ENCODE measurements at regions not wholly inside any gene's neighbourhood (a gene's known extent, or its start where the extent isn't known, plus 50 kb on each side); places are given as distances from the start of the nearest gene placed in this dataset.

DNA sequence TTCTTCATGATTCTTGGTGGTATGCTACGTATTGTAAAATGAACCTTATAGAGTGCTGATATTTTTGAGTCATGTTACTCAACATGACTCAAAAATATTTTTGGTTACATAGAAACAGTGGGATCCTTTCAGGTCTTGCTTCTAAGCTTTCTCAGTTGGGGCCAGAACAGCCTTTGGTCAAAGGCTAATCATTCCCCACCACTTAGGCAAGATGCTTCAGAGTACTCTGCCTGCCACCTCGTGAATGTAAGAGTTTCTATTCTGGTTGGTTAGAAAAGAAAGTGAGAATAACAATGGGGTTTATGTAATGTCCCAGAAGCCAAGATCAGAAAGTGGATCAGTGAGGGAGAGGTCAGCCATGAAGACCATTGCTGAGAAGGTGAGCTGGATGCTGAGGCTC lies 327.8 kb downstream of the TCERG1L start:
- no peak overlapping the region for H3K4me3 ChIP-seq (ENCODE audit: low read depth, low read length)
- TF ChIP-seq, protein P1, sequence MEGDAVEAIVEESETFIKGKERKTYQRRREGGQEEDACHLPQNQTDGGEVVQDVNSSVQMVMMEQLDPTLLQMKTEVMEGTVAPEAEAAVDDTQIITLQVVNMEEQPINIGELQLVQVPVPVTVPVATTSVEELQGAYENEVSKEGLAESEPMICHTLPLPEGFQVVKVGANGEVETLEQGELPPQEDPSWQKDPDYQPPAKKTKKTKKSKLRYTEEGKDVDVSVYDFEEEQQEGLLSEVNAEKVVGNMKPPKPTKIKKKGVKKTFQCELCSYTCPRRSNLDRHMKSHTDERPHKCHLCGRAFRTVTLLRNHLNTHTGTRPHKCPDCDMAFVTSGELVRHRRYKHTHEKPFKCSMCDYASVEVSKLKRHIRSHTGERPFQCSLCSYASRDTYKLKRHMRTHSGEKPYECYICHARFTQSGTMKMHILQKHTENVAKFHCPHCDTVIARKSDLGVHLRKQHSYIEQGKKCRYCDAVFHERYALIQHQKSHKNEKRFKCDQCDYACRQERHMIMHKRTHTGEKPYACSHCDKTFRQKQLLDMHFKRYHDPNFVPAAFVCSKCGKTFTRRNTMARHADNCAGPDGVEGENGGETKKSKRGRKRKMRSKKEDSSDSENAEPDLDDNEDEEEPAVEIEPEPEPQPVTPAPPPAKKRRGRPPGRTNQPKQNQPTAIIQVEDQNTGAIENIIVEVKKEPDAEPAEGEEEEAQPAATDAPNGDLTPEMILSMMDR (conservative IDR thresholded peaks at IDR 0.05; ENCODE audit: low read depth, low read length) = no peak
- no peak for DNase-seq (ENCODE audit: low read depth)

DNA sequence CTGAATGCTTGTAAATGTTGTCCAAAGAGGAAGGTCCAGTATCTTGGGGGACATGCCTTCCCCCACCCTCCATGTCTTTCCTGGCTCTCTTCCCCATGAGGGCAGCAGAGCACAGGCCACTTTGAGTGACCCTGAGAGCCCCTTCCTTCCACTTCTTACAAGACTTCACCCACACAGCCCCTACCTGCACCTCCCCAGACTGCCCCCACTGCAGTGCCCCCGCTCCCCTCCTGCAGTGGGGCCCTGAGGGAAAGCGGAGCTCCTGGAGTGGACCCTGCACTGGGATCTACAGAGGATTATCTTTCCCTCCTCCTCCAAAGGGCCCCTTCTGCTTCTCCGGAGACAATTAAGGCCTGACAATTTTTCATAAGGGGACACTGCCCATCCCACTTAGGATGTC lies 326.8 kb downstream of the TCERG1L start:
- TF ChIP-seq, protein P1 (conservative IDR thresholded peaks at IDR 0.05; ENCODE audit: low read depth, low read length) = no peak
- no peak for DNase-seq (ENCODE audit: low read depth)
- H3K4me3 ChIP-seq (ENCODE audit: low read depth, low read length) = no peak overlapping the region

DNA sequence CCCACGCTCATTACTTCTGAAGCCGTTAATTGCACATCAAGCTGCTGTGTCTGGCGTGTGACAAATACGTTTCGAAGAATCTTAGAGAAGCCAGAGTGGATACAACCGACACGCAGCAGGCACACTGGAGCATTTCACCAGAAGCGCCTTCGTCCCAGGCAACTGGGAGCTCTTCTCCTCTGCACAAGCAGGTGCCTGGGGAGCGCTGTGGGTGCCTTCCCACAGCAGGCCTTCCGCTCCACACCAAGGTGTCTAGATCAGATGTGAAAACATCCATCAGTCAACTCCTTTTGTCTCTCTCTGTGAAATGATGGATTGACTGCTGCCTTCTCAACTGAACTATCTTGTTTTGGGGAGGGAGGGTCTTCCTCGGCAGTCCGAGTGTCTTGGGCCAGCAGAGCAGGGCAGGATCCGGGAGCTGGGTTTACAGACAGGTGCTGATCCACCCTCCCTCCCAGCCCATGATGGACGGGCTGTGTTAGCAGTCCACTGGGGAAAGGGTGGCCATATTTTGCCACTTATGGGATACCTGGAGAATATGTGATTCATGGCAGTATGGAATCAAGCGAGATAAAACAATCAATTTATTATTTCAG lies 326.3 kb downstream of the TCERG1L start:
- H3K4me3 ChIP-seq (ENCODE audit: low read depth, low read length) = no peak overlapping the region
- DNase-seq (ENCODE audit: low read depth) = no peak
- TF ChIP-seq, protein P1 (conservative IDR thresholded peaks at IDR 0.05; ENCODE audit: low read depth, low read length) = no peak

DNA sequence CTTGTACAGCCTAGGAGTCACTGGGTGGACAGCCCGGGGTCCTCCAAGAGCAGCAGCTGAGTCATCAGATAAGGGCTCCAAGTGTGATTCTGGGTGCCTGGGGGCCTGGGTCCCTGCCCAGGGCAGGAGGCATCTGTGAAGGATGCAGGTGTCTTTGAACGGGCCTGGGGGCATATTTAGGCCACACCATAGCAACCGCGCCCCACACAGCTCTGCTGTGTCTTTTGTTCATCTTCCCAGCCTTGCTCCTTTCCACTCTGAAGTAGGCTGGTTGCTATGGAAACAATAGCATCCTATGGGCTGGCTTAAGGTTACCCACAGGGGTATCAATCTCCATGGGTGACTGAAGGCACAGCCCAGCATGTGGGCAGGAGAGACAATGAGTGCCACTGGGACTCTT lies 324.7 kb downstream of the TCERG1L start:
- TF ChIP-seq, protein P1 (conservative IDR thresholded peaks at IDR 0.05; ENCODE audit: low read depth, low read length) = no peak
- no peak overlapping the region for H3K4me3 ChIP-seq (ENCODE audit: low read depth, low read length)
- DNase-seq (ENCODE audit: low read depth) = no peak

DNA sequence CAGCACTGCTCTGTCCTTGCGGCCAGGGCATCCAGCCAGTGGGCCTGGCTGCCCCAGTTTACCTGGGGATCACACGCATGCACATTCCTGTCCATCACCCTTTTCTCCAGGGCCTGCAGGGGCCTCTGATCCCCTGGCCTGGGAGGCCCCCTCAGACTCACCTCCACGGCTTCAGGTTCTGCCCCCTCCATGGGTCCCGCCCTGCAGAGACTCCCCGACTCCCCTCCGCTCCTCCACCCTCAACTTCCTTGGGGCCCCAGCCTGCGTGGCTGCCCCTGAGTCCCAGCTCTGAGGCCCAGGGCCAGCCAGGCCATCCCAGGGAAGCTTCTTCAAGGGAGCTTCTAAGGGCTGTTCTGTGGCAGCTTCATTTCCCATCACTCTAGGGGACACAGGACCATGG lies 324.1 kb downstream of the TCERG1L start:
- no peak overlapping the region for H3K4me3 ChIP-seq (ENCODE audit: low read depth, low read length)
- DNase-seq (ENCODE audit: low read depth) = no peak
- TF ChIP-seq, protein P1 (conservative IDR thresholded peaks at IDR 0.05; ENCODE audit: low read depth, low read length) = no peak

DNA sequence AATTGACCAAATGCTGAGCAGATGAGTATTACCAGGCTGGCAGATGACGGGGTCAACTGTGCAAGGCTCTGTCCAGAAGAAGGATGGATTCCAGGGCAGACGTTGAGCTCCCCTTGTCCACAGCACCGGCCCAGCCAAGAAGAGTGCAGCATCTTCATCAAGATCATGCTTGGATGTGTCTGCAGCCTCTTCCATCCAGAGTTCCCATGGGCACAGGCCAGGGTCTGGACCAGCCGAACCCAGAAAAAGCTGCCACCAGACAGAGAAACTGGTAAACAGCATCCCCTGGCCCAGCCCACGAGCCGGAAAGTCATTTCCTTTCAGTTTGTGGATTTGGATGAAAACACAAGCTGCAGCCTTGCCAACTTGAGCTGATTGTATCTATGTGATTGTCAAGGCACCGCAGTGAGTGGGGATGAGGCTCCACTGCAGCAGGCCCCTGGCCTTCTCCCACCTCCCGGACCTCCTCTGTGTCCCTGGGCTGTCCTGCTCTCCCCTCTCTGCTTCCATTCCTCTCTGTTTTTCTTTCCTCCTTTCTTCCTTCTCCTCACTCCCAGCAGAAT lies 321.8 kb downstream of the TCERG1L start:
- DNase-seq (ENCODE audit: low read depth) = no peak
- TF ChIP-seq, protein P1 (conservative IDR thresholded peaks at IDR 0.05; ENCODE audit: low read depth, low read length) = no peak
- H3K4me3 ChIP-seq (ENCODE audit: low read depth, low read length) = no peak overlapping the region

DNA sequence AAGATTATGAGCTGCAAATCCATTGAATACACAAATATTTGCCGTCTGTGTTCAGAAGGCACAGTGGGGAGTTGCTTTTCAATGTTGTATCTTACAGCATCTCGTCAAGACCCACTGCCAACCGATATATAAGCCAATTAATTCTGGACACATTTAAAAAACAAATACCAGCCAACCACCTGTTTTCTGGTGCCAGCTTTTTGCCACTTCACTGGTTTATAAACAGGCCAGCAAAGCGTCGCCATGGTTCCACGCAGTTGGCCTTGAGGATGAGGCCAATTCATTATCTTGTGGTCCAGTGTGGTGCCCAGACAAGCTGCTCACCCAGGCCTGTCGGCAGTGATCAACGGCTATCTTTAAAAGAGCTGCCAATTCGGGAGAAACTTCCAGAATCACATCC lies 321.0 kb downstream of the TCERG1L start:
- H3K4me3 ChIP-seq (ENCODE audit: low read depth, low read length) = no peak overlapping the region
- TF ChIP-seq, protein P1 (conservative IDR thresholded peaks at IDR 0.05; ENCODE audit: low read depth, low read length) = no peak
- DNase-seq (ENCODE audit: low read depth) = no peak

Measured in epithelial cell of proximal tubule (primary cell).